NCI-H526 (cell line): ENCODE measurements at regions not wholly inside any gene's neighbourhood (a gene's known extent, or its start where the extent isn't known, plus 50 kb on each side); places are given as distances from the start of the nearest gene placed in this dataset.

ENCODE experiments used
- DNase-seq, 2 experiments: peaks; one replicate each; lab custom pipeline; 2025; lab: John Stamatoyannopoulos, UW

DNA sequence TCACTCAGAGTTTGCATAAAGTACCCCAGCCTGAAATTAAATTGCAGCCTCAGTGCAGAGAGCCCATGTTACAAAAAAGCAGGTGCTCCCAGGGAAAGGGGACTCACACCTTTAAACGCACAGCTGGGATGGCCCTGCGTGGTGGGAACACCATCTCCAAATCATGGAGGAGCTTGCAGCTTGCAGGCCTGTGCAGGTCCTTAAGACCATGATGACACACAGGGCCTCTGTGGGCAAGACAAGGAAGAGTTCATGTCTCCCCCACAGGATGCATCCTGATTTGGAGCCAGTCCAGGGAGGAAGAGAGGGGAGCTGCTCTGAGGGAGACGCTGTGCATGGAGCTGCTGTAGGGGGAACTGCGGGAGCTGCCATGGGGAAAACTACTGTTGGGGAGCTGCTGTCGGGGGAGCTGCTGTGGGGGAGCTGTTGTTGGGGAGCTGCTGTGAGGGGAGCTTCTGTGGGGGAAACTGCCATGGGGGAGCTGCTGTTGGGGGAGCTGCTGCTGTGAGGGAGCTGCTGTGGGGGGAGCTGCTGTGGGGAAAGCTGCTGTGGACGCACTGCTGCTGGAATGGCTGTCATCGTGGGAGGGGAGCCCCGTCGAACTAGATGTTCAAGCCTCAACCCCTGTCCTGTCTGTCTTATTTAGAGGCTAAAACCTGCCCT, 113.9 kb downstream of the MATN1 start:
- no peak for DNase-seq

DNA sequence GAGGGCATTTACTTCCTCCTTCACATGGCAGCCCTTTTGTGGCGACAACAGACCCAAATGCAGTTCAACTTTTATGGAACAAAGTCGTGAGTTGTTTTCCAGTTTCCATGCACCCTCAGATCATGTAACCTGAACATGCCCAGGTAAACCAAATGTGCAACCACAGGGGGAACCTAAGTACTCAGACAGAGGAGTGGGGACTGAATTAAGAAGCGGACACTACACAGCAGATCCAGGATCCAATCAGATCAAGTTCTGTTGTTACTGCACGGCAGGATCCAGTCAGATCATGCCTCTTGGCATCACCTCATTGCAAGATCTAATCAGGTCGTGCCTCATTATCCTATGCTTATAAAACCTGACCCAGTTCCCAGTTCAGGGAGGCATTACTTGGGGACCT, 115.7 kb downstream of the MATN1 start:
- no peak for DNase-seq

DNA sequence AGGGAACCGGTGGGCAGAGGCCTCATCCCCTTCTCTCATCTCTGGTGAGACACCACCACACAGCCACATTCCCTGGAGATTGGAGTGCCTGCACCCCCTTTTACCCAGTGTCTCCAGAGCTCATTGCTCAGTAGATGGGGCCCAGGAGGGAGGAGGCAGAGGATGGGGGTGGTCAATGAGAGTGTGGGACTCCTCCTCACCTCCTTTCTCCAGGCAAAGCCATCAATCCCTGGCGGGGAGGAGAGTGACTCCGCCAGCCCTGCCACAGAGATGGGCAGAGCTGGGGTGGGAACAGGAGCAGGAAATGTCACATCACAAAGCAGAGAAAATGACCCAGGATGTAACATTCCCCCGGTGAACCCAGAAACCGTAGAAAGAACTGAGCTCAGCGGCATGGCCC, 117.2 kb downstream of the MATN1 start:
- no peak for DNase-seq

DNA sequence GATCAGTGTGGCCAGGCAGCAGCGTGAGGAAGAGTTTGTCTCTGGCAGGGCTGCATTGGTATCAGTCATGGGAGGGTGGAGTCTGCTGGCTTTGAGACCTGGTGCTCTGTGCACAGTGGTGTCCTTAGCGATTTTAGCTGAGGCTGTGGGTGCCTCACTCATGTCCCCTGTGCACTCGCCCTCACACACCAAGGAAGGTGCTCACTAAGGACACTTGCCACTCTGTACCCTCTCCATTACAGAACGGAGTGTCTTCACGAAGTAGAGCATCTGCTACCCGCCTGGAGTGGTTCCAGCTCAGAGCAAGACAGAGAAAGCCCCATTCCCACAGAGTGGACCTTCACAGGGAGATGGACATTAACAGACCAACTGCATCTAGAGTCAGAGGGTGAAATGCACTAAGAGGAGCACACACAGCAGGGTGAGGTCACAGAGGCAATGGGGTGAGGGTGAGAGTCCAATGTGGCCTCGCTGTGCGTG, 117.9 kb downstream of the MATN1 start:
- no peak for DNase-seq

DNA sequence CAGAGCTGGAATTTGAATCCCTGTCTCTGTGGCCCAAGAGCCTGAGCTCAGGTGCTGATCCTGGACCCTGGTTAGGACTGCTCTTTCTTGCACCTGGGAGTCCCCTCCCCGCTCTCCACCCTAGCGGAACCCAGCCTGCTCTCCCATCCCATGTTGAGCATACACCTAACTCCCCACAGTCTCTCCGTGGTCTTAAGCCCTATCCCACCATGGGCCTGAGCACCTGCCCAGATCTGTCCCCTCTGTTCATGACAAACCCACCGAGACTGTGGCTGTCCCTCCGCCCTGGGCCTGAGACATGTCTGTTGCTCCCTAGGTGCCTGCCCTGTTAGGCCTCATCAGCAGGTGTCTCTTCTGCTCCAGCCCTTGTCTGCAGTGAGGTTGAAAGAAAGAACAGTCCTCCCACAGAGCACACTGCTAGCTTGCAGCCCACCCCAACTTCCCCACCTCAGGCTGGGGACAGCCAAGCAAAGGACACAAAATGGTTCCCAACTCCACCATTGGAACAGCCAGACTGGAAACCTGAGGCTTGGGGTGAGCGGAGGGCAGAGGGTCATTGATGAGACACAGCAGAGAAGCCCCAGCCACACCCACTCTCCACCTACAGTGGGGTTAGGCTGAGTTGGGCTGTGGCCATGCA, 118.5 kb downstream of the MATN1 start:
- DNase-seq, result no peak

DNA sequence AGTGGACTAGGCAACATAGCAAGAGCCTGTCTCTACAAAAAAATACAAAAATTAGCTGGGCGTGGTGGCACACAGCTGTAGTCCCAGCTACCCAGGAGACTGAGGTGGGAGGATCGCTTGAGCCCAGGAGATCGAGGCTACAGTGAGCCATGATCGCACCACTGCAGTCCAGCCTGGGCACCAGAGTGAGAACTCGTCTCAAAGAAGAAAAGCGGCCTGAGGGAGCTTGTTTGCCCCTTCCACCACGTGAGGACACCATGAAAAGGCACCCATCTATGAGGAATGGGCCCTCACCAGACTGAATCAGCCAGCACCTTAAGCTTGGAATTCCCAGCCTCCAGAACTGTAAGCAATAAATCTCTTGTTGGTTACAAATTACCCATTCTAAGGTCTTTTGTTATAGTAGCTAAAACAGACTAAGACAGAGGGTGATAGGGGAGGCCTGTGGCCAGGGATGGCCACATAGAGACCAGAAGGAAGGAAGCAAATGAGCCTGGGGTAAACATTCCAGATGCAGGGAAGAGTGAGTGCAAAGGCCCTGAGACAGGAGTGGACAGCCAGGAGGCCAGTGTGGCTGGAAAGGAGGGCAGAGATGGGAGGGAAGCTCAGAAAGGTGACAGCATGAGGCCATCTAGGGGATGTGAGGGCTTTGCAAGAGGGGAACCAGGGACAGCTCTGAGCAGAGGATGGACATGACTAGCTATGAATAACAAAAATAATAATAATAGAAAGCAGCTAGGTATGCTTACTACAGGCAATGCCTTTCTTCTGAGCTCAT, 120.1 kb downstream of the MATN1 start:
- no peak for DNase-seq

DNA sequence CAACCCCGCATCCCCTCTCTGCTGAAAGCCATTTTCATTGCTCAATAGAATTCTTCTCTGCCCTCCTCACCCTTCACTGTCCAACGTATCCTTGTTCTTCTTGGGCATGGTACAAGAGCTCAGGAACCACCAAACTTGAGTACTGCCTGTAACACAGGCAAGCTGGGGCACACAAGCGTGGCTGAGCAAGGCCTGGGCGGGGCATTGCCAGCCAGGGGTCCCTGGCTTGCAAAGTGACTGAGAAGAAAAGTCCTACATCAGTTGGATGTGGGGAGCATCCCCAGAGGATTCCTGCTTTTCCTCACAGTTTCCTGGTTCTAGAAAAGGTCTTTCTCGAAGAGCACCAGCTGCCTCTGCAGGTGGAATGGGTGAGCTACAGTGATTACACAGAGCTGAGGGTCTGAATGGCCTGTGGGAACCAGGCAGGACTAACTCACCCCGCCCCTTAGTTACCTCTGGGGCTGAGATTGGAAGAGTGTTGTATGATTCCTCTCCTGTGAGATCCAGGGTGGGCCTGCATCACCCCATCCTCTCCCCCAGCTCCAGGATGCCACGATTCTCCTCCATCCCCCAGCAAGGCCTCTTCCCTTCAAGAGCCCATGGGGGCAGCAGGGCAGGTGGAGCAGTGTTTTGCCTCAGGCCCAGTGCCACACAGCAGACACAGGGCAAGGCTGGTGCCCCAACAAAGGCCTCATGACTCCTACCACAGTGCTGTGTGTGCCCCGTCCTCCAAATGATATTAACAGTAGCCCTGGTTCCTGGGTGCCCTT, 121.9 kb downstream of the MATN1 start:
- no peak for DNase-seq

DNA sequence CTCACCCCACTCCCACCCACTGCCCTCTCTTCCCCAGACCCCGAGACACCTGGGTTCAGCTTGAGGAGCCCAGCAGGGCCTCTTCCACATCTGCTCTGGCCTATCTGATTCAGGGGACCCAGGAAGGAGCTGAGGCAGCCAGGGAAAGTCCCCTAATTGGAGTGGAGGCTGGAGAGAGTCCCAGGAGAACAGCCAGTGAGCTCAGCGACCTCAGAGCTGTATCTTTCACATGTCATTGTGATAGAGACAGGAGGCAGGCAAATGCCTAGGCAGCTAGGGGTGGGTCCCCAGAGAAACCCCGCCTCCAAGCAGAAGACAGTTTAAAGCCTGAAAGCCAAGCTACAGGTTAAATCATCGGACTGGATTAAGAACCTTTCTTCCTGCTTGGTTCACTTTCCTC, 122.7 kb downstream of the MATN1 start:
- no peak for DNase-seq

DNA sequence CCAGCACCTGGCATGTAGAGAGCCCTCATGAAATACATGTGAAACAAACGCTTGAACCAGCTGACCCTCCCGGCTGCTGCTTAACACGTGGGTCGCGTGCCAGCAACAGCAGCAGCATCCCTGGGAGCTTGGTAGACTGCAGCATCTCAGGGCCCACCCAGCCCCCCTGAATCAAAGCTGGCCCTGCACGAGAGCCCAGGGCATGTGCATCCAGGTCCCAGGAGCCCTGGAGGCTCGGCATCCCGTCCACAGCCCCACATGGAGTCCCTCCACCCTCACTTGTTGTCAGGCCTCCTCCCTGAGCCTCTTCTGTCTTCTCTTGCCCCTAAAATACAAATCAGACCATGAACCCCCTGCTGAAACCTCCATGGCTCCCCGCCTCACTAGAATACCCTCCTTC, 123.1 kb downstream of the MATN1 start:
- DNase-seq, result no peak

DNA sequence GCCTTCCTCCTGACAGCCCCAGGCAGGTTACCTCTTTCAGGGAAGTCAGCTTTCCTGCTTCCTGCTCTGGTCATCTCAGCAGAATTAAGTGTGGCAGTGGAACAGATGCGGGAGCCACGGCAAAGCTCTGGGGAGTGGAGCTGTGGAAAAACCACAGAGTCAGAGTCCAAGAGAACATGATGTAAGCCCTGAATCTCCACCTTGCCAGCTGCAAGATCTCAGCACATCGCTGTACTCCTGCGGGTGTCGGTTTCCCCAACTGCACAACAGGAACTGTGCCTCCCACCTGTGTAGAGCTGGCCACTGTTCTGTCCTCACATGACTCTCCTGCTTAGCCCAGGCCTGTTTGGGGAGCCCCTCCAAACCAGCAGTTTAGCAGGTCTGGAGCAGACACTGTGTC, 123.7 kb downstream of the MATN1 start:
- no peak for DNase-seq

DNA sequence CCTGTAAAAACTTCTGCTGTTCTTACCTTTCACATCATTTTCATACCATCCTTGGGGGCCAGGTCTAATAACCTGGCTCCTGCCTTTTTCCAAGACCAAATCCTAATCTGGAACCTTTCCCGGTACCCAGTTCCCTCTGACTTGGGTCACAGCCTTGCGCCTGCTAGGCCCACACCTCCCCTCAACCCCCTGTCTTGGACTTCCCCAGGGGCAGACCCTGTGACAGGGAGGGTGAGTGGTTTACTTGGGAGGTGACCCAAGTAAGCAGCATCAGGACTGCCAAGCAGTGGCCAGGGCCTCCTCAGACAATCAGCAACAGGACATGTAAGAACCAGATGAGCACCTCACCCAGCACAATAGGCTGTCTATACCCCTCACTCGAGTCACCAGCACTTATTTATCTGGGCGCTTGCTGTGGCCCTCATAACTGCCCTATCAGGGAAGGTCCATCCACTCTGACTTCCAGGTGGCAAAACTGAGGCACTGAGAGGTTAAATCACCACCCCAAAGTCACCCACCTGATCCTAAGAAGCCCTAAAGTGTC, 124.7 kb downstream of the MATN1 start:
- DNase-seq, result no peak

DNA sequence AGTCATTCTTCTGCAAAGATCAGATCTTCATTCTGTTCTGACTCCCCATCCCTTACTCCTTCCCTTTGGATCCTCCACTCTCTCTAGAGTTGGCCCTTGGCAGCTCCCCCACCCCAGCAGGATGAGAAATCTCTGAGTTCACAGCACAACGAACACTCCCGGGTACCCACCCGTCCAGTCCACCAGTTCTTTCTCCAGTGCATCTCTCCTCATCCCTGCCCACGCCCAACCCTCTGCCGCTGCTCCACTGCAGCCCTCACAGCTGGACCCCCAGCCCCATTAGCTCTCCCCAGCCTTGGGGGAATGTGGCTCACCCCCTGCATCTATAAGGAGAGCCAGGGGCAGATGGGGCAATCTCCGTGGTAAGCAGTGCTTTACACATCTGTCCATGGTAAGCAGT, 125.7 kb downstream of the MATN1 start:
- DNase-seq, result no peak

DNA sequence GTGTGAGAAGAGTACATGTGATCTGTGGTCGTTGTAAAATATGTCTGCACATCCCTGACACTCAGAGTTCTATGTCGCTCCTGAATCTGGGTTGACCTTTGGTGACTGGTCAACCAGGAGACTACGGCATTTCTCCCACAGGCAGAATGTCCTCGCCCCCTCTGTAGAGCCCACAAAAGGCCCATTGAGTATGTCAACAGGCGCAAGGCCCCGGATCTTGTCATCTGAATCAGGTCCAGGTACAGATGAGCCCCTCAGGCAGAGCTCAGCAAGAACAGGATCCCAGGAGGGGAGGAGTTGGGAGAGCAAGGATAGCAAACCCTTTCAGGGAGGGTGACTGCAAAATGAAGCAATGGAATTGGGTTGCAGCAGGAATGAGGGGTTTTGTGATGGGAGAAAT, 126.5 kb downstream of the MATN1 start:
- no peak for DNase-seq

DNA sequence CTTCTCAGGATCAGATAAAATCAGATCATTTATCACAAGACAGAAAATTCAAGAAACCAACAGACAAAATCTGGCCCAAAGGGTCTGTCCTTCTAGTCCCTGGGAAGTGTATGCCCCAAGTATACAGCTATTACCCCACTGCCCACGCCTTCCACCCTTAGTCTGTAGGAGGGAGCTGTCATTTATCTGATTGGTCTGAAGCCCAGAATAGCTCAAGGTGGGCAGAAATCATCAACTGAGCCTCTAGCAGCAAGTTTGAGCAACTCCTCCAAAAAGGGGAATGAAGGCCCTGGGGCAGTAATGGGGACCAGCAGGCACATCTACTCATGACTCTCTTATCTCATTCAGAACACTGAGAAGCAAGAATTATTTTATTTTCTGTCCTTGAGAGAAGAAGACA, 126.9 kb downstream of the MATN1 start:
- DNase-seq, result no peak

DNA sequence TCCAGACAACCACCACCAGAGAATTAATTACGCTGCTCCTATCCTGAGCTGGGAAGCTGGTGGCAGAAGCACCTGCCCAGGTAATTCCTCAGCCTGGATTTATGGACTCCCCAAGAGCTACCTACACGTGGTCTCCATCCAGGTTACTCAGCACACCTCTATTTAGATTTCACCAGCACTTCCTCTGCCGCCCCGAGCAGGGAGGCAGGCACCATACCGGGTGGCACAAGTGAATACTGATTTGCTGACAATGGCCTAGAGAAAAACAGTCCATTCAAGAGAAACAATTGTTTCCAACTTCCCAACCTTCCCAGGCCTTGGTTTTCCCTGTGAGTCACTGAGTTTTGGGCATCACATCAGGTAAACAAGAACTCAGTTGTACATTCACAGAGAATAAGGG, 134.3 kb downstream of the MATN1 start:
- no peak for DNase-seq

DNA sequence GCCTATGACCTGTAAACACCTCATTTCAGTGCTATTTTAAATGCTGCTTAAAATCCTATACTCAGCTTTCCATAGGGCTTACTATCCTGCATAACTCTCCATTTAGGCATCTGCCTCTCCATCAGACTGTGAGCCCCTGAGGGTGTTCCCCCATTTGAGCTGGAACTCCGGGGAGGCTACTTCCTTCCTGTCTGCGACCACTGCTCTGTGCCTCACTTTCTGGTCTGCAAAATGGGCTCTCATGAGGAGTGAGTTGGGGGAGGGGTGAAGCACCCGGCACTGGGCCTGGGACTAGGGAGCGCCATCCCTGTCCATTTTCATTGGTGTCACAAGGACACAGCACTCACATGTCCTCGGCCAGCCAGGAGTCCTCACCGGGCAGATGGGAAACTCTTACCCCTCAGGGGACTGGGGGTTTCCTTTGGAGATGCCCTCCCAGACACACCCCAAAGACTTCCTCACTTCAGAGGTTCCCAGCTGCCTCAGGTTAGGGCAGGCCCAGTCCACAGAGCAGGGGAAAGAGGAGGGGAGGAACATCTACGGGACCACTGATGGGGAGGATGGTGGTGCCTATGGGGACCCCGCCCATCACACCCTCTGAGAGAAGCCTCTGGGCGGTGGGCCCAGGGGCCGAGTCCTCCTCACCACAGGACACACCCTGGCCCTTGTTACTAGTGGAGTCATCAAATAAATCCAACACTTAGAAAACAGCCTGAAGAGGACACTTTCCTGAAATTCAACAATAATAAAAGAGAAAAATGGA, 134.9 kb downstream of the MATN1 start:
- no peak for DNase-seq

DNA sequence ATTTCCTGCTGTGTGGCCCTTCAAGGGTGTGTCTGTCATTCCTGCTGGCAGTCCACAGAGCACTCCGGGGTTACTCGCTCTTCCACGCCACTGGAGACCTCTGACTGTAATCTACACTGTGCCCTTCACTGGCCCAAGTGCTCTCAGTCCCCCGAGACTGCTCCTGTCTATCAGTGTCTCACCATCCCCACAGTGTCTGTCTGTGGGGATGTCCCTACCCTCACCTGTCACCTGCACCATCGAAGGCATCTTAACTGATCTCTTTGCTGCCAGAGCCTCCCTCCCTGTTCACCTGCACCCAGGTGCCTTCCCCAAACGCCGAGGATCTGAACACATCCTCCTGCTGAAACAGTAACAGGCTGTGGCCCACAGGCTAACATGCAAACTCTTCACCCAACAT, 136.7 kb downstream of the MATN1 start:
- no peak for DNase-seq

DNA sequence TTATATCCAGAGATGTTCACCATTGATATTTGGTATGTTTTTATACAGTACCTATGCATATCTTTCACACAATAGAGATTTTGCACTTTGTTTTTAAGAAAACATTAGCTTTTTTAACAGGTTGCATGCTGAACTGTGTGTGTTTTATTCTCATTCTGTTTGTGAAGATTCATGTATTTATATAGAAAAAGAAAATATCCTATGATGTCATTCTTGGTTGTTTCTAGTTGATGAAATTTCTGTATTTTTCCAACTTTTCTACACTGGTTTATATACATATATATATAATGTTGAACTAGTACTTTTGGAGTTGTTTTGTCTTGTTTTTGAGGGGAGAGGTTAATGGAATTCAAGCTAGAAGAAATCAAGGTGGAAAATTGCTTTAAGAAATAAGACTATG, 143.8 kb downstream of the MATN1 start:
- DNase-seq, result no peak

DNA sequence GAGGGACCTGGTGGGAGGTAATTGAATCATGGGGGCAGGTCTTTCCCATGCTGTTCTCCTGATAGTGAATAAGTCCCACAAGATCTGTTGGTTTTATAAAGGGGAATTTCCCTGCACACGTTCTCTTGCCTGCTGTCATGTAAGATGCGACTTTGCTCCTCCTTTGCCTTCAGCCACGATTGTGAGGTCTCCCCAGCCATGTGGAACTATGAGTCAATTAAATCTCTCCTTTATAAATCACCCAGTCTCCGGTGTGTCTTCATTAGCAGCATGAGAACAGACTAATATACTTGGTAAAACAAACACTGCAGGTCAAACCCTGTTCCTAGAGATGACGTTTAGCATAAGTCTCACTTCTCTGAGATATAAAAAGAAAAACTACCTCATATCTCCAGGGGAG, 148.3 kb downstream of the MATN1 start:
- no peak for DNase-seq

DNA sequence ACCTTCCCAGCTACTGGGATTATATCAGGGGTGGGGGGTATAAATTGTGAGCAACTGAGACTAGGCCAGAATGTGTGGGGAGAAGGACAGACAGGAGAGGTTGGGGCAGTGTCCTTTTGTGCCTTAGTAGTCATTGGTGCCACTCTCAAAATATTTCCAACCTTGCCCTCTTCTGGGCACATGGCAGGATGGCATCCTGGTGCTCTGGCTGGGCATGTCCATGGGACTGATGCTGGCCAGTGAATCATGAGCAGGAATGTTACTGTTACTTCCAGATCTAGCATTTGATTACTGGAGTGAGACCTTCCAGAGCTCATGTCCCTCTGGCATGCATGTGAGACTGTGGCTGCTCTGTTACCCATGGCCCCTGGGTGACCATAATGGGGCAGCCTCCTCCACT, 151.2 kb downstream of the MATN1 start:
- no peak for DNase-seq

DNA sequence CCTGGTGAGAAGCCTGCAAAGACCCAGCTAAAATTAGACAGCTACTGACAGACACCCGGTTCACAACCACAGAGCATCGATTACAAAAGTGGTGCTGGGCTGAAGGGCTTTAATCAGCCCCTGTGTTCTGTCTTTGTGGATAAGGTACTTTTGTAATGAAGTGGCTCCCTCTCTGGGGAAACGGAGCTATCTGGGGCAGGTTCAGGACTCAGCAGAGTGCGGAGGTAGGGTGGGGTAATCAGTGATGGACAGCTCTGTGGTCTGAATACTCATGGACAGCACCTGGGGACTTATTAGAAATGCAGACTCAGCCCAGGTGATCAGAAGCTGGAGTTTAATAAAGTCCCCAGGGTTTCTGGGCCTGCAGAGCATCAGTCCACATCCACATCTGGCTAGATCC, 152.0 kb downstream of the MATN1 start:
- DNase-seq, result no peak

DNA sequence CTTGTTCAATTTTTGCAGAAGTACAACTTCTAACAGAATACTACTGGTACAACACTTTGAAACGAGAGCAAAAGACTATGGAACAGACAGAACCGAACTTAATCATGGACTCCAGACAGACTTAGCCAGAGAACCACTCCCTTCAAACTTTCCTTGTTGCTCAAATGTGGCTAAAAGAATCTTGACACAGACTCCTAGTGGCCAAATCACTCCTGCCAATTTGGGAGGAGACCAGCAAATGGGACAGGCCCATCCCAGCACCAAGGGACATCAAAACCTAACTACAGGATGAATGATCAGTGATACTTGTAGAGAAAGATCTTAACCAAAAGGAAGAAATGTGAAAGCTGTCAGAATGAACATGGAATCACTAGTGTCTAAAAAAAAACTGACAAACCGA, 154.0 kb downstream of the MATN1 start:
- DNase-seq, result no peak
